ENCODE measurements at regions not wholly inside any gene's neighbourhood (a gene's known extent, or its start where the extent isn't known, plus 50 kb on each side); places are given as distances from the start of the nearest gene placed in this dataset.

DNA sequence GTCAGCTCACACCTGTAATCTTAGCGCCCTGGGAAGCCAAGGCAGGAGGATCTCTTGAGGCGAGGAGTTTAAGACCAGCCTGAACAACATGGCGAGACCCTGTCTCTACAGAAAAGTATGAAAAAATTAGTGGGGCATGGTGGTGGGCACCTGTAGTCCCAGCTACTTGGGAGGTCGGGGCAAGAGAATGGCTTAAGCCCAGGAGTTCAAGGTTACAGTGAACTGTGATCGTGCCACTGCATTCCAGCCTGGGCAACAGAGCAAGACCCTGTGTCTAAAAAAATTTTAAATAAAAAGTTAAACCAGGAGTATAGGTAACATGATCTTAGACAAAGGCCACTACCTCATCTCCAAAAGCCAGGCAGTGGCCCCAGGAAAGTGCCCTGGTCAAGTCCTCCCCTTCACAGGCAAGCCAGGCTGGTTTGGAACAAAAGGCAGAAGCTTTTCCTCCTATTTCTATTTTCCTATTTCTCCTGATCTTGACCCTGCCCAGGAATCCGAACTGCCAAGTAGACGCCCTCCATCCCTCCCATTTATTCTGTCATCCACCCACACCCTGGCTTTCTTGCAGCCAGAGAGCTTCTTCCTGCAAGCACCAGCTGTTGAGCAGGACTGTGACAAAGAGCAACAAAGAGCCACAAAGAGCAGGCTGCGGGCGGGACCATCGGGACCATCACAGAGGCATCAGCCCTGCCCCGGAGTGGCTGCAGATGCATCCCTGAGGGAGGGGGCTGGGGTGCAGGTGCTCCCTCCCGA, 149.9 kb upstream of the AFDN start (continued):
- no peak for TF ChIP-seq ZNF75D (CRISPR knock-in tag; IDR thresholded peaks at IDR 0.05; ENCODE audit: borderline replicate concordance)
- TF ChIP-seq MED1 (CRISPR knock-in tag; IDR thresholded peaks at IDR 0.05) = peak; percentile 11; the same call in 1 of the 2 replicates
- TF ChIP-seq, protein P1, sequence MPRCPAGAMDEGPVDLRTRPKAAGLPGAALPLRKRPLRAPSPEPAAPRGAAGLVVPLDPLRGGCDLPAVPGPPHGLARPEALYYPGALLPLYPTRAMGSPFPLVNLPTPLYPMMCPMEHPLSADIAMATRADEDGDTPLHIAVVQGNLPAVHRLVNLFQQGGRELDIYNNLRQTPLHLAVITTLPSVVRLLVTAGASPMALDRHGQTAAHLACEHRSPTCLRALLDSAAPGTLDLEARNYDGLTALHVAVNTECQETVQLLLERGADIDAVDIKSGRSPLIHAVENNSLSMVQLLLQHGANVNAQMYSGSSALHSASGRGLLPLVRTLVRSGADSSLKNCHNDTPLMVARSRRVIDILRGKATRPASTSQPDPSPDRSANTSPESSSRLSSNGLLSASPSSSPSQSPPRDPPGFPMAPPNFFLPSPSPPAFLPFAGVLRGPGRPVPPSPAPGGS (CRISPR knock-in tag; IDR thresholded peaks at IDR 0.05) = no peak
- TF ChIP-seq, protein P2, sequence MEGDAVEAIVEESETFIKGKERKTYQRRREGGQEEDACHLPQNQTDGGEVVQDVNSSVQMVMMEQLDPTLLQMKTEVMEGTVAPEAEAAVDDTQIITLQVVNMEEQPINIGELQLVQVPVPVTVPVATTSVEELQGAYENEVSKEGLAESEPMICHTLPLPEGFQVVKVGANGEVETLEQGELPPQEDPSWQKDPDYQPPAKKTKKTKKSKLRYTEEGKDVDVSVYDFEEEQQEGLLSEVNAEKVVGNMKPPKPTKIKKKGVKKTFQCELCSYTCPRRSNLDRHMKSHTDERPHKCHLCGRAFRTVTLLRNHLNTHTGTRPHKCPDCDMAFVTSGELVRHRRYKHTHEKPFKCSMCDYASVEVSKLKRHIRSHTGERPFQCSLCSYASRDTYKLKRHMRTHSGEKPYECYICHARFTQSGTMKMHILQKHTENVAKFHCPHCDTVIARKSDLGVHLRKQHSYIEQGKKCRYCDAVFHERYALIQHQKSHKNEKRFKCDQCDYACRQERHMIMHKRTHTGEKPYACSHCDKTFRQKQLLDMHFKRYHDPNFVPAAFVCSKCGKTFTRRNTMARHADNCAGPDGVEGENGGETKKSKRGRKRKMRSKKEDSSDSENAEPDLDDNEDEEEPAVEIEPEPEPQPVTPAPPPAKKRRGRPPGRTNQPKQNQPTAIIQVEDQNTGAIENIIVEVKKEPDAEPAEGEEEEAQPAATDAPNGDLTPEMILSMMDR (CRISPR knock-in tag; IDR thresholded peaks at IDR 0.05) = no peak

DNA sequence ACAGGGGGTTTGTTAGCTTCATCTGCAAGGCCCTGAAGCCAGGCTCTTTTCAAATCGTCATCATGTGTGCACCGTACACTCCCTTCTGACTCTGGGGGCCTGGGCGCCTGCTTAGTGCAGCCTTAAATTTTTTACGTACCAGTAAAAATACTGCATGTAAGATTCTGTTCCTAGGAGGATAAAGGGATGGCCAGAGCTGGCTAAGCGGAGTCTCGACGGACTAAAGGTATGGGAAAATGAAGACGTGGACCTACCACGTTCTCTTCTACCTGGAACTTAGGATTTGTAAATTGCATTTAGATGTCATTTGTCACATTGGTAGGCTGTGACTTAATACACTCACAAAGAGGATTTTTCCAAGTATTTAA, 149.3 kb upstream of the AFDN start:
- ATAC-seq (no peak), FAIRE-seq (no peak), DNase-seq (ENCODE audit: low spot score) (no peak)
- Histone ChIP-seq H3K9me3 (ENCODE audit: low read length) (no peaks in the 10 kb centered on the region), H3K27me3 (ENCODE audit: control insufficient read depth in 1 of 2, insufficient read depth in 2 of 2, low read length in 2 of 2) (no peaks in the 10 kb centered on the region), H3K36me3 (replicated peaks in 1 of 2; ENCODE audit: control insufficient read depth in 1 of 2, insufficient read depth in 2 of 2, low read length in 2 of 2) (no peaks in the 10 kb centered on the region), H3K27ac (ENCODE audit: extremely low read length, insufficient read depth, low read length) (peak overlapping the region; percentile 96), H4K20me1 (ENCODE audit: insufficient read depth, low read length) (no peaks in the 10 kb centered on the region), H3K4me2 (ENCODE audit: low read depth, low read length) (peak overlapping the region; percentile 62), H2AFZ (ENCODE audit: low read length) (no peak overlapping the region), H3K4me1 (ENCODE audit: insufficient read depth, low read length) (peaks cover 98% of the 10 kb centered on the region), H3K79me2 (ENCODE audit: insufficient read depth, low read length) (peaks cover 5% of the 10 kb centered on the region), H3K9ac (ENCODE audit: insufficient read depth, low read depth, low read length) (peak overlapping the region; percentile 88), H3K4me3 (replicated peaks in 1 of 3; ENCODE audit: insufficient read depth in 1 of 3, low read depth in 2 of 3, low read length in 3 of 3) (peak overlapping the region in 2 of 3 experiments; percentile 46 to 71; a peak in 2 of 6 replicates)
- in situ Hi-C loops (cut with HindIII; ENCODE audit: extremely low pct_ligation_motif_present, low pct_unique_long_range_greater_than_20kb) (no loop called here), intact Hi-C loops (cut with micrococcal nuclease; ENCODE audit: unreplicated experiment) (no loop called here)
- ChIA-PET CTCF (ENCODE audit: low intra/inter-chr PET ratio, low total read pairs) (no interaction called here), POLR2A (interaction anchor here (0.9 to 2.6 kb wide), 4 partner anchors 9 to 84 kb away, joined by 3 to 23 read pairs (median 3); no protein-coding TSS in a partner anchor)
- 89% methylated on average over 9 of the region's 9 CpGs for WGBS (ENCODE audit: low lambda C conversion rate)
- no TSS peak for BruUV-seq (replicated peaks)
- TF ChIP-seq ASH2L (IDR thresholded peaks at IDR 0.05; ENCODE audit: insufficient read length, low read depth, low read length) = no peak
- TF ChIP-seq ZNF33A (CRISPR knock-in tag; IDR thresholded peaks at IDR 0.05; ENCODE audit: borderline replicate concordance) = peak; percentile 22; the same call in 1 of the 2 replicates
- TF ChIP-seq ZNF740 (CRISPR knock-in tag; IDR thresholded peaks at IDR 0.05) = no peak
- no peak for TF ChIP-seq ZNF564 (CRISPR knock-in tag; IDR thresholded peaks at IDR 0.05)
- TF ChIP-seq, protein P3, sequence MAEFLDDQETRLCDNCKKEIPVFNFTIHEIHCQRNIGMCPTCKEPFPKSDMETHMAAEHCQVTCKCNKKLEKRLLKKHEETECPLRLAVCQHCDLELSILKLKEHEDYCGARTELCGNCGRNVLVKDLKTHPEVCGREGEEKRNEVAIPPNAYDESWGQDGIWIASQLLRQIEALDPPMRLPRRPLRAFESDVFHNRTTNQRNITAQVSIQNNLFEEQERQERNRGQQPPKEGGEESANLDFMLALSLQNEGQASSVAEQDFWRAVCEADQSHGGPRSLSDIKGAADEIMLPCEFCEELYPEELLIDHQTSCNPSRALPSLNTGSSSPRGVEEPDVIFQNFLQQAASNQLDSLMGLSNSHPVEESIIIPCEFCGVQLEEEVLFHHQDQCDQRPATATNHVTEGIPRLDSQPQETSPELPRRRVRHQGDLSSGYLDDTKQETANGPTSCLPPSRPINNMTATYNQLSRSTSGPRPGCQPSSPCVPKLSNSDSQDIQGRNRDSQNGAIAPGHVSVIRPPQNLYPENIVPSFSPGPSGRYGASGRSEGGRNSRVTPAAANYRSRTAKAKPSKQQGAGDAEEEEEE (CRISPR knock-in tag; IDR thresholded peaks at IDR 0.05; ENCODE audit: borderline replicate concordance) = no peak
- 0 out of 2 replicates have a peak, but pooled peaks have one; percentile 13 for TF ChIP-seq ZNF337 (CRISPR knock-in tag; IDR thresholded peaks at IDR 0.05; ENCODE audit: borderline replicate concordance, low read depth)
- TF ChIP-seq MEIS2 (CRISPR knock-in tag; IDR thresholded peaks at IDR 0.05) = 0 out of 2 replicates have a peak, but pooled peaks have one; percentile 2
- 0 out of 2 replicates have a peak, but pooled peaks have one; percentile 6 for TF ChIP-seq ZNF550 (CRISPR knock-in tag; IDR thresholded peaks at IDR 0.05; ENCODE audit: borderline replicate concordance)
- TF ChIP-seq GABPB1 (CRISPR knock-in tag; IDR thresholded peaks at IDR 0.05) = no peak
- TF ChIP-seq ZNF792 (CRISPR knock-in tag; IDR thresholded peaks at IDR 0.05) = no peak
- peak; percentile 69; the same call in 1 of the 2 replicates for TF ChIP-seq ZC3H13 (CRISPR knock-in tag; IDR thresholded peaks at IDR 0.05)
- TF ChIP-seq IKZF5 (CRISPR knock-in tag; IDR thresholded peaks at IDR 0.05) = 0 out of 2 replicates have a peak, but pooled peaks have one; percentile 3
